Endodermal cell (in vitro differentiated cells): ENCODE measurements at regions not wholly inside any gene's neighbourhood (a gene's known extent, or its start where the extent isn't known, plus 50 kb on each side); places are given as distances from the start of the nearest gene placed in this dataset.
A peak's percentile ranks its signal among the peaks of the same experiment; 100 is the strongest.

Experiments used
- DNase-seq: peaks from one replicate; pipeline ENCODE4 v3.0.0-alpha.2; 2017
- H3K27ac ChIP-seq: 2 replicates; pipeline ENCODE4 v1.5.1; 2013; ENCODE audit warnings: mild to moderate bottlenecking, low read depth, low read length, moderate library complexity
- H3K27me3 ChIP-seq: 2 replicates; pipeline ENCODE4 v1.6.1; 2013; ENCODE audit warnings: mild to moderate bottlenecking, low read length, moderate library complexity; ENCODE audit not compliant: insufficient read depth, control insufficient read depth, poor library complexity, severe bottlenecking
- H3K36me3 ChIP-seq: 2 replicates; pipeline ENCODE4 v1.7.0; 2013; ENCODE audit warnings: mild to moderate bottlenecking, low read length, moderate library complexity; ENCODE audit not compliant: control insufficient read depth, insufficient read depth
- H3K4me1 ChIP-seq: one replicate; pipeline ENCODE4 v1.7.0; 2013; ENCODE audit warnings: low read length; ENCODE audit not compliant: control insufficient read depth, insufficient read depth
- H3K4me3 ChIP-seq: 2 replicates; pipeline ENCODE4 v1.5.1; 2013; ENCODE audit warnings: mild to moderate bottlenecking, low read length, moderate library complexity
- H3K9ac ChIP-seq: 2 replicates; pipeline ENCODE4 v1.6.1; 2013; ENCODE audit warnings: mild to moderate bottlenecking, low read length, moderate library complexity; ENCODE audit not compliant: poor library complexity, severe bottlenecking; ENCODE audit errors: extremely low read depth
- H3K9me3 ChIP-seq: 2 replicates; pipeline ENCODE4 v1.6.1; 2013; ENCODE audit warnings: mild to moderate bottlenecking, low read length, moderate library complexity; ENCODE audit not compliant: control insufficient read depth
- H3K27ac Mint-ChIP-seq: 2 replicates; pipeline ENCODE4 v1.8.0; 2020; ENCODE audit warnings: mixed read lengths
- H3K27me3 Mint-ChIP-seq: 2 replicates; pipeline ENCODE4 v1.8.0; 2021; ENCODE audit warnings: mild to moderate bottlenecking, mixed read lengths; ENCODE audit not compliant: insufficient read depth
- H3K36me3 Mint-ChIP-seq: 2 replicates; pipeline ENCODE4 v1.8.0; 2020; ENCODE audit warnings: low read depth, mixed read lengths
- H3K4me1 Mint-ChIP-seq: 2 replicates; pipeline ENCODE4 v1.8.0; 2020; ENCODE audit warnings: mixed read lengths
- H3K4me3 Mint-ChIP-seq: 2 replicates; pipeline ENCODE4 v1.8.0; 2020; ENCODE audit warnings: mild to moderate bottlenecking, moderate library complexity, mixed read lengths
- H3K9me3 Mint-ChIP-seq: 2 replicates; pipeline ENCODE4 v1.8.0; 2020; ENCODE audit warnings: mild to moderate bottlenecking, mixed read lengths
- WGBS, 2 experiments: methylation state at CpG; one replicate each; pipeline versions ENCODE4 v1.1.5 to v1.1.7; 2013; ENCODE audit warnings: missing lambda C conversion rate in 2 of 2, mixed read lengths in 1 of 2; ENCODE audit not compliant: insufficient coverage in 1 of 2, insufficient read length in 1 of 2; 5-methylcytosine and 5-hydroxymethylcytosine counted together
- TF ChIP-seq, protein P1 (sequence below): fragments of 200-600 bp; sonication (generic); conservative IDR thresholded peaks from 2 replicates; pipeline ENCODE4 v1.5.0; 2021; ENCODE audit warnings: antibody characterized with exemption, mild to moderate bottlenecking

DNA sequence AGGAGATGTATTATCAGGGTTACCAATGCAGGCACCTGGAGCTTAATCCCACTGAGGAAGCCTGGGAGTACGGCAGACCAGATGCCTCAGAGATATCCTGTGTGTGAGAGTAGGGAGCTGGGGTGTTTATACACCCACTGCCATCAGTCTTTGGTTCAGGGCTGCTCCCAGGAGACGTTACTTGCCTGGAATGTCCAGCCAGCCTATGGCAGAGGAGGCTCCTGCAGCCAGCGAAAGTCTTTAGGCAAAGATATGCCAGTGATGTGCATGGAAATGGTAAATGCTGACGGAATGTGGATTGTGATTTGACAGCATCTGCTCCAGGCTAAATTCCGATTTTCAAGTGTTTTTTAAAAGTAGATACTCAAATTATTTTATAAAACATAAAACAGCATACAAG lies 282.0 kb downstream of the BTBD3 start:
- H3K27ac ChIP-seq = no peak overlapping the region
- WGBS, 2 experiments = 91% methylated on average over 3 of the region's 5 CpGs; no CpG with 5 or more reads in 1 of the 2 experiments
- TF ChIP-seq, protein P1, sequence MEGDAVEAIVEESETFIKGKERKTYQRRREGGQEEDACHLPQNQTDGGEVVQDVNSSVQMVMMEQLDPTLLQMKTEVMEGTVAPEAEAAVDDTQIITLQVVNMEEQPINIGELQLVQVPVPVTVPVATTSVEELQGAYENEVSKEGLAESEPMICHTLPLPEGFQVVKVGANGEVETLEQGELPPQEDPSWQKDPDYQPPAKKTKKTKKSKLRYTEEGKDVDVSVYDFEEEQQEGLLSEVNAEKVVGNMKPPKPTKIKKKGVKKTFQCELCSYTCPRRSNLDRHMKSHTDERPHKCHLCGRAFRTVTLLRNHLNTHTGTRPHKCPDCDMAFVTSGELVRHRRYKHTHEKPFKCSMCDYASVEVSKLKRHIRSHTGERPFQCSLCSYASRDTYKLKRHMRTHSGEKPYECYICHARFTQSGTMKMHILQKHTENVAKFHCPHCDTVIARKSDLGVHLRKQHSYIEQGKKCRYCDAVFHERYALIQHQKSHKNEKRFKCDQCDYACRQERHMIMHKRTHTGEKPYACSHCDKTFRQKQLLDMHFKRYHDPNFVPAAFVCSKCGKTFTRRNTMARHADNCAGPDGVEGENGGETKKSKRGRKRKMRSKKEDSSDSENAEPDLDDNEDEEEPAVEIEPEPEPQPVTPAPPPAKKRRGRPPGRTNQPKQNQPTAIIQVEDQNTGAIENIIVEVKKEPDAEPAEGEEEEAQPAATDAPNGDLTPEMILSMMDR = no peak
- Mint-ChIP-seq H3K9me3 (no peaks in the 10 kb centered on the region), H3K27ac (no peak overlapping the region), H3K36me3 (no peaks in the 10 kb centered on the region), H3K27me3 (no peaks in the 10 kb centered on the region), H3K4me1 (no peaks in the 10 kb centered on the region), H3K4me3 (no peak overlapping the region)
- H3K9me3 ChIP-seq = no peaks in the 10 kb centered on the region
- DNase-seq = peak; percentile 46
- H3K36me3 ChIP-seq = no peaks in the 10 kb centered on the region
- H3K27me3 ChIP-seq = no peaks in the 10 kb centered on the region
- no peak overlapping the region for H3K4me3 ChIP-seq
- no peaks in the 10 kb centered on the region for H3K4me1 ChIP-seq
- H3K9ac ChIP-seq = no peak overlapping the region

DNA sequence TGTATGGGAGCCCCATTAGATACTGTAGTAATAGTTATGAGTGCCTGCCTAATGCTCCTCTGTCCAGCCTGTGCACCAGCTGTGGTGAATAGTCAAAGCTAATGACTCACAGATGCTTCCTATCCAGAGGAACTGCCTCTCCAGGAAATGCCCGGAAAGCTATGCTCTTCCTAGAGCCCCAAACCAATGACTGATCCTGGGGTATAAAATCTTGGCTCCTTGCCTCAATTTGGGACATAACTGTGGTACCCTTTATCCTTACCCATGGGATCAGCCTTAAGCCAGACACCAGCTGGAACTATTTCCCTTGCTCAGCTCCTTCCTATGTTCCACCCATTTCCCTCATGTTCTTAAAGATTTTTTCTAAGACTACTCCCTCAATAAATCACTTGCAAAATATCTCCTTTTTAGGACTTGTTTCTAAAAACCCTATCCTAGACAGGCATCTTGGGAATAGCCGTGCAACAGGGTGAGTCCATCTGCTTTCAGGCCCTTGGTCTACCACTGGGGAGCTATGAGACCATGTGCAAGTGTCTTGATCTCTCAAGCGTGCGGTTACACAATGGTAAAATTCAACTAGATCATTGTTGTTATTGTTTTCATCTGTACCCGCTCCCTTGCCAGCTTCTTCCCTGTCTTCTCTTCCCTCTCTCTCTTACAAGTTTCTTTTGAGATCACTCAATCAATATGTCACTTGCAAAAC lies 283.7 kb downstream of the BTBD3 start:
- no peak overlapping the region for H3K9ac ChIP-seq
- no peaks in the 10 kb centered on the region for H3K4me1 Mint-ChIP-seq
- H3K4me3 ChIP-seq = no peak overlapping the region
- H3K4me1 ChIP-seq = no peaks in the 10 kb centered on the region
- H3K27ac Mint-ChIP-seq = no peak overlapping the region
- H3K27me3 ChIP-seq = no peaks in the 10 kb centered on the region
- H3K9me3 ChIP-seq = no peaks in the 10 kb centered on the region
- H3K27me3 Mint-ChIP-seq = no peaks in the 10 kb centered on the region
- TF ChIP-seq, protein P1 = no peak
- H3K36me3 Mint-ChIP-seq = no peaks in the 10 kb centered on the region
- 90 to 100% methylated on average over 2 to 5 of the region's 5 CpGs for WGBS, 2 experiments
- H3K9me3 Mint-ChIP-seq = peaks cover 7% of the 10 kb centered on the region
- no peak overlapping the region for H3K27ac ChIP-seq
- no peak for DNase-seq
- no peak overlapping the region for H3K4me3 Mint-ChIP-seq
- H3K36me3 ChIP-seq = no peaks in the 10 kb centered on the region

DNA sequence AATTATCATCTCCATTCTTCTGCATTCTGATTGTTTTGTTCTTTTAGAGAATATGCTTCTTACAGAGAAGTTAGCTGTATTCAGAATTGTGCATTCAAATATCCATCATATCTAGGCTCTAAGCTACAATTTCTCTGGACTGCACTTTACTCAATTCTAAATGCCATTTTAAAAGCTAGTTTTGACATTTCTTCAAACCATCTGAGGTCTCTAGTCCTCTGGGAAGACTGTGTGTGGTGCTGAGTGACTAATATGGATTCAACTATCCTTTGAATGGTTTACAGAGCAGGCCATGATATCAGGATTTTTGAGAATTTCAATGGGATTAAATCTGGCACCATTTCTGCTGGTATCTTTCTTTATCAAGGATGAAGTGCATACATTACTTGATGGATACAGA lies 285.7 kb downstream of the BTBD3 start:
- no peak for DNase-seq
- Mint-ChIP-seq H3K4me3 (no peak overlapping the region), H3K36me3 (no peaks in the 10 kb centered on the region), H3K27me3 (no peaks in the 10 kb centered on the region), H3K27ac (no peak overlapping the region), H3K9me3 (peaks cover 9% of the 10 kb centered on the region), H3K4me1 (no peaks in the 10 kb centered on the region)
- no peaks in the 10 kb centered on the region for H3K27me3 ChIP-seq
- H3K4me1 ChIP-seq = no peaks in the 10 kb centered on the region
- H3K4me3 ChIP-seq = no peak overlapping the region
- no peaks in the 10 kb centered on the region for H3K9me3 ChIP-seq
- no peak overlapping the region for H3K27ac ChIP-seq
- TF ChIP-seq, protein P1 = no peak
- no peak overlapping the region for H3K9ac ChIP-seq
- no peaks in the 10 kb centered on the region for H3K36me3 ChIP-seq
